Fibroblast of the aortic adventitia (primary cell): ENCODE measurements at regions not wholly inside any gene's neighbourhood (a gene's known extent, or its start where the extent isn't known, plus 50 kb on each side); places are given as distances from the start of the nearest gene placed in this dataset.
"Not testable (repeated sequence)": the region's sequence is repeated elsewhere in the genome, so short reads cannot be mapped to it uniquely, and the experiment has no call there.

Source experiments
- DNase-seq: peaks from one replicate; pipeline ENCODE4 v3.0.0-alpha.2; 2010; ENCODE audit warnings: low read depth
- H3K4me3 ChIP-seq: 2 replicates; pipeline ENCODE4 v1.5.1; 2011; ENCODE audit warnings: low read depth, mild to moderate bottlenecking, control low read depth, low read length, moderate library complexity
- TF ChIP-seq, protein P1 (sequence below): IDR thresholded peaks from 2 replicates; pipeline ENCODE4 v1.5.1; 2011; ENCODE audit warnings: mild to moderate bottlenecking, low read length, control low read depth, inconsistent platforms; ENCODE audit not compliant: insufficient read depth

DNA sequence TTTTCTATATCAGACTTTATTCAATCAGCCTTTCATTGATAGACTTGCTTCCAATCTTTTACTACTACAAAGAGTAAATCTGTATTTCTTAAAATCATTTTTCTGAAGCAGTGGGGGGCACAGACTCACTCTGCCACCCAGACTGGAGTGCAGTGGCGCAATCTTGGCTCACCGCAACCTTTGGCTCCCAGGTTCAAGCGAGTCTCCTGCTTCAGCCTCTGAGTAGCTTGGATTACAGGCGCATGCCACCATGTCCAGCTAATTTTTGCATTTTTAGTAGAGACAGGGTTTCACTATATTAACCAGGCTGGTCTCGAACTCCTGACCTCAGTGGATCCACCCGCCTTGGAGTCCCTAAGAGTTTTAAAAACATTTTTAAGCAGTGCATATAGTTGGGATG is 270.6 kb upstream of the REG3G start:
- TF ChIP-seq, protein P1, sequence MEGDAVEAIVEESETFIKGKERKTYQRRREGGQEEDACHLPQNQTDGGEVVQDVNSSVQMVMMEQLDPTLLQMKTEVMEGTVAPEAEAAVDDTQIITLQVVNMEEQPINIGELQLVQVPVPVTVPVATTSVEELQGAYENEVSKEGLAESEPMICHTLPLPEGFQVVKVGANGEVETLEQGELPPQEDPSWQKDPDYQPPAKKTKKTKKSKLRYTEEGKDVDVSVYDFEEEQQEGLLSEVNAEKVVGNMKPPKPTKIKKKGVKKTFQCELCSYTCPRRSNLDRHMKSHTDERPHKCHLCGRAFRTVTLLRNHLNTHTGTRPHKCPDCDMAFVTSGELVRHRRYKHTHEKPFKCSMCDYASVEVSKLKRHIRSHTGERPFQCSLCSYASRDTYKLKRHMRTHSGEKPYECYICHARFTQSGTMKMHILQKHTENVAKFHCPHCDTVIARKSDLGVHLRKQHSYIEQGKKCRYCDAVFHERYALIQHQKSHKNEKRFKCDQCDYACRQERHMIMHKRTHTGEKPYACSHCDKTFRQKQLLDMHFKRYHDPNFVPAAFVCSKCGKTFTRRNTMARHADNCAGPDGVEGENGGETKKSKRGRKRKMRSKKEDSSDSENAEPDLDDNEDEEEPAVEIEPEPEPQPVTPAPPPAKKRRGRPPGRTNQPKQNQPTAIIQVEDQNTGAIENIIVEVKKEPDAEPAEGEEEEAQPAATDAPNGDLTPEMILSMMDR = no peak
- no peak overlapping the region for H3K4me3 ChIP-seq
- no peak for DNase-seq

DNA sequence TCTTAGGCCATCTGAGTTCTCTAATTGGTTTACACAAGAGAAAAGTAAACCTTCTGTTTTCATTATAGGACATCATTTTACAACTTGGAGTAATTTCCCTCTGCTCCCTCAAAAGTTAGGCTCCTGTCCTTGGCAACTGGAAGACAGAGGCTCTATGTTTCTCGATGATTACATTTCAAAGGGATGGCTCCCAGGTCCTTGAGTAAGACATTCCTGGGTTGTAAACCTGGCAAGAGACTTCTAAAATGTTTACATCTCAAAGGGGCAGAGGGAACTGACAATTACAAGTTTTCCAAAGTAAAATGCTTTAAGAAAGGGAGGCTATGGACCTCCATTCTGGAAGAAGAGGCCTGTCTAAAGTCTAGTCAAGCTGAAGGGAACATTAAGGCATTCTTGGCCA is 268.3 kb upstream of the REG3G start:
- H3K4me3 ChIP-seq = no peak overlapping the region
- TF ChIP-seq, protein P1 = no peak
- DNase-seq = no peak

- H3K4me3 ChIP-seq = no peak overlapping the region
These were observed 267.9 kb upstream of the REG3G start for GRCh38 chr2:78757640-78758039.

GRCh38 chr2:78758765-78759164 is 266.7 kb upstream of the REG3G start:
- H3K4me3 ChIP-seq, DNase-seq: not testable (repeated sequence)

More at GRCh38 chr2:78757640-78758039, 267.9 kb upstream of the REG3G start:
- TF ChIP-seq, protein P1 = no peak
- DNase-seq = no peak

- no peak for DNase-seq
- TF ChIP-seq, protein P1 = no peak
- H3K4me3 ChIP-seq = no peak overlapping the region
These were observed 259.0 kb upstream of the REG3G start for GRCh38 chr2:78766459-78766858.

DNA sequence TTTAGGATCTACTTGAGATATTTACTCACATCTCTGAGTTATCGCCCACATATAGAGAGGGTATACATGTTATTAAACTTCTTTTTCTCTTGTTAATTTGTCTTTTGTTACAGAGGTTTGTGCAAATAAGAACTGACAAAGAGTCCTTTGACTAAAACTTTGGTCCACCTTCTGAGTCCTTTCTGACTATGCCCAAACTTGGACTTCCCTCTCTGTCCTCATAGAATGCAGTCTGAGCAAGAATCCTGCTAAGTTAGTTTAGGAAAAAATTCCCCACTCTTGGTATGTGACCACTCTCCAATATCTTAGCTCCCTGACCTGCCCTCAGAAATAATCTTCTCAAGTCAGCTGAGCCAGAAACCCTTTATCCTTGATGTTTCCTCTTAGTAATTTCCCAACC is 257.5 kb upstream of the REG3G start:
- no peak for DNase-seq
- TF ChIP-seq, protein P1 = no peak
- no peak overlapping the region for H3K4me3 ChIP-seq

- no peak for DNase-seq
These were observed 250.2 kb upstream of the REG3G start for GRCh38 chr2:78775291-78775690.

More at GRCh38 chr2:78775291-78775690, 250.2 kb upstream of the REG3G start:
- no peak overlapping the region for H3K4me3 ChIP-seq
- TF ChIP-seq, protein P1 = no peak
